Caco-2 (cell line): ENCODE measurements at regions not wholly inside any gene's neighbourhood (a gene's known extent, or its start where the extent isn't known, plus 50 kb on each side); places are given as distances from the start of the nearest gene placed in this dataset.

ENCODE experiments used
- BruUV-seq: library from RNA; stranded (reverse); fragments of 400-500 nt; replicated peaks from 2 replicates; lab custom pipeline; 2021; lab: Mats Ljungman, UMichigan
- CTCF ChIA-PET: fragments of 300-600 bp; sonication (Branson Sonifier 250); formaldehyde crosslinking; loops from one replicate; lab custom pipeline; 2022; ENCODE audit warnings: antibody characterized with exemption; lab: Charles Lee
- POLR2A ChIA-PET: fragments of 300-600 bp; sonication (Branson Sonifier 250); formaldehyde crosslinking; loops from one replicate; lab custom pipeline; 2022; ENCODE audit warnings: antibody characterized with exemption; lab: Charles Lee
- DNase-seq, 2 experiments: peaks; one replicate each; pipeline versions ENCODE4 v3.0.0 to v3.0.0-alpha.2; 2020 to 2022
- H3K27me3 ChIP-seq: replicated peaks from 2 replicates; pipeline ENCODE4 v1.6.0; 2011; ENCODE audit warnings: low read length; ENCODE audit not compliant: control insufficient read depth, insufficient read depth
- H3K36me3 ChIP-seq: 2 replicates; pipeline ENCODE4 v1.5.1; 2011; ENCODE audit warnings: low read length; ENCODE audit not compliant: control insufficient read depth, insufficient read depth
- H3K4me1 ChIP-seq: fragments of 250-450 bp; sonication (Bioruptor Pico); 2 replicates; pipeline ENCODE4 v1.5.1; 2020; ENCODE audit warnings: mild to moderate bottlenecking
- H3K4me3 ChIP-seq: 2 replicates; pipeline ENCODE4 v1.5.1; 2011; ENCODE audit warnings: low read depth, mild to moderate bottlenecking, control low read depth, low read length
- H3K9me3 ChIP-seq: fragments of 250-450 bp; sonication (Bioruptor Pico); 2 replicates; pipeline ENCODE4 v1.5.1; 2020; ENCODE audit warnings: mild to moderate bottlenecking, moderate library complexity
- H3K27ac Mint-ChIP-seq: one replicate; pipeline ENCODE4 v1.8.0; 2022; ENCODE audit warnings: mixed read lengths; ENCODE audit not compliant: unreplicated experiment
- H3K27me3 Mint-ChIP-seq: one replicate; pipeline ENCODE4 v1.8.0; 2022; ENCODE audit warnings: mixed read lengths; ENCODE audit not compliant: insufficient read depth, unreplicated experiment
- H3K36me3 Mint-ChIP-seq: one replicate; pipeline ENCODE4 v1.8.0; 2022; ENCODE audit warnings: mild to moderate bottlenecking, mixed read lengths; ENCODE audit not compliant: insufficient read depth, unreplicated experiment
- H3K4me1 Mint-ChIP-seq: one replicate; pipeline ENCODE4 v1.8.0; 2022; ENCODE audit warnings: low read depth, mixed read lengths; ENCODE audit not compliant: unreplicated experiment
- H3K4me3 Mint-ChIP-seq: one replicate; pipeline ENCODE4 v1.8.0; 2022; ENCODE audit warnings: mild to moderate bottlenecking, moderate library complexity, mixed read lengths; ENCODE audit not compliant: unreplicated experiment
- H3K9me3 Mint-ChIP-seq: one replicate; pipeline ENCODE4 v1.8.0; 2022; ENCODE audit warnings: mixed read lengths; ENCODE audit not compliant: unreplicated experiment
- CTCF ChIP-seq, 2 experiments: fragments of 200-600 bp in 1 of 2; IDR thresholded peaks; 1 replicate in 1 of 2; 2 replicates in 1 of 2; pipeline versions ENCODE4 v1.5.1 to v1.8.0; 2011 to 2022; ENCODE audit warnings: antibody characterized with exemption in 1 of 2, control low read depth in 1 of 2, inconsistent platforms in 1 of 2, low read depth in 1 of 2, low read length in 1 of 2, mild to moderate bottlenecking in 1 of 2, moderate library complexity in 1 of 2; ENCODE audit not compliant: insufficient read depth in 1 of 2, severe bottlenecking in 1 of 2, unreplicated experiment in 1 of 2
- intact Hi-C: fragments of 100-400 bp; cut with micrococcal nuclease; formaldehyde crosslinking; loops from one replicate; pipeline ENCODE4 v1.10.0; 2022; ENCODE audit not compliant: unreplicated experiment

DNA sequence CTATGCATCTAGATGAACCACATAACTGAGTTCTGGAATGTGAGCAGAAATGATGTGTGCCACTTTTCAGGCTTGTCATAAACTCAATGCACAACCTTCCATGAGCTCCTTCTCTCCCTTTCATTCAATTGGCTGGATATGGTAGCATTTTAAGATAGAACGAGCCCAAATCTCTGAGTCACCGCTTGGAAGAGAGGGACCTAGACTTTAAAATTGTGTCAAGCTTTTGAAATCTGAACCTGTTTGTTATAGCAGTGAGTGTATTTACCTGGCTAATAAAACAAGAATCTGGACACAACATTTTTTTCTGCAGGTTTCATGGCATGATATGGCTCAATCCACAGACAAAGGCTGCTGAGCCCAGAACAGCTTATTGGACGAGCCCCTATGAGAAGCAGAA, 297.8 kb upstream of the SPRED2 start:
- H3K27ac Mint-ChIP-seq, result no peak overlapping the region
- peaks cover 10% of the 10 kb centered on the region for H3K9me3 Mint-ChIP-seq
- Histone ChIP-seq H3K4me1 (no peaks in the 10 kb centered on the region), H3K9me3 (peaks cover 6% of the 10 kb centered on the region; the same call in 1 of the 2 replicates), H3K4me3 (no peak overlapping the region), H3K36me3 (no peaks in the 10 kb centered on the region), H3K27me3 (no peaks in the 10 kb centered on the region; the same call in 1 of the 2 replicates)
- no TSS peak for BruUV-seq
- intact Hi-C loops, result no loop called here
- no peaks in the 10 kb centered on the region for H3K4me1 Mint-ChIP-seq
- ChIA-PET POLR2A (no interaction called here), CTCF (no interaction called here)
- no peak overlapping the region for H3K4me3 Mint-ChIP-seq
- no peaks in the 10 kb centered on the region for H3K36me3 Mint-ChIP-seq
- DNase-seq, result no peak
- H3K27me3 Mint-ChIP-seq, result no peaks in the 10 kb centered on the region
- no peak for TF ChIP-seq CTCF (IDR thresholded peaks at IDR 0.05; ENCODE audit: insufficient read depth in 1 of 2, low read depth in 1 of 2, low read length in 1 of 2, severe bottlenecking in 1 of 2, unreplicated experiment in 1 of 2)

DNA sequence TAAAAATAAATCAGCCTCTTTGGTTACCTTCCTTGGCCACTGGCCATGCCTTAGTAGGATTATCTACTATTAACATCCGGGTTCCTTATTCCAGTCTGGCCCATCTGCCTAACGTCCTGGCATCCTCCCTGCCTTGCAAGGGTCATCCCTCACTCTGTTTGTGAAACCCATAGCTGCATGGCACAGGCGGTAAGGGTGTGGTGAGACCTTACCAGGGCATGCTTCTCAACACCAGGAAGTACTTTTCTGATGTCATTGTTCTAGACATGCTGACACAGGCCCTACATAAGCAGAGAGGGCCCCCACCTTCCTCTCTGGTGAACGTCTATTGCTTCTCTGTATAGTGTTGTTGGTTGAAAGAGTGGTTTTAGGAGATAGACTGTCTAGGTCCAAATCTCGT, 296.8 kb upstream of the SPRED2 start:
- H3K9me3 Mint-ChIP-seq, result peaks cover 10% of the 10 kb centered on the region
- no peak for TF ChIP-seq CTCF (IDR thresholded peaks at IDR 0.05; ENCODE audit: insufficient read depth in 1 of 2, low read depth in 1 of 2, low read length in 1 of 2, severe bottlenecking in 1 of 2, unreplicated experiment in 1 of 2)
- peaks cover 6% of the 10 kb centered on the region; the same call in 1 of the 2 replicates for H3K9me3 ChIP-seq
- no TSS peak for BruUV-seq
- H3K27me3 ChIP-seq, result no peaks in the 10 kb centered on the region; the same call in 1 of the 2 replicates
- no peaks in the 10 kb centered on the region for H3K4me1 ChIP-seq
- H3K4me3 Mint-ChIP-seq, result no peak overlapping the region
- no peaks in the 10 kb centered on the region for H3K36me3 ChIP-seq
- H3K27ac Mint-ChIP-seq, result no peak overlapping the region
- ChIA-PET CTCF (interaction anchor here (0.6 kb wide), 1 partner anchor 35 kb away, joined by 4 read pairs; no protein-coding TSS in a partner anchor), POLR2A (no interaction called here)
- intact Hi-C loops, result loop anchor here (1.0 kb wide), 1 partner anchor 35 kb away; no protein-coding TSS in a partner anchor
- H3K36me3 Mint-ChIP-seq, result no peaks in the 10 kb centered on the region
- no peak for DNase-seq
- H3K4me1 Mint-ChIP-seq, result no peaks in the 10 kb centered on the region
- H3K27me3 Mint-ChIP-seq, result no peaks in the 10 kb centered on the region
- no peak overlapping the region for H3K4me3 ChIP-seq

DNA sequence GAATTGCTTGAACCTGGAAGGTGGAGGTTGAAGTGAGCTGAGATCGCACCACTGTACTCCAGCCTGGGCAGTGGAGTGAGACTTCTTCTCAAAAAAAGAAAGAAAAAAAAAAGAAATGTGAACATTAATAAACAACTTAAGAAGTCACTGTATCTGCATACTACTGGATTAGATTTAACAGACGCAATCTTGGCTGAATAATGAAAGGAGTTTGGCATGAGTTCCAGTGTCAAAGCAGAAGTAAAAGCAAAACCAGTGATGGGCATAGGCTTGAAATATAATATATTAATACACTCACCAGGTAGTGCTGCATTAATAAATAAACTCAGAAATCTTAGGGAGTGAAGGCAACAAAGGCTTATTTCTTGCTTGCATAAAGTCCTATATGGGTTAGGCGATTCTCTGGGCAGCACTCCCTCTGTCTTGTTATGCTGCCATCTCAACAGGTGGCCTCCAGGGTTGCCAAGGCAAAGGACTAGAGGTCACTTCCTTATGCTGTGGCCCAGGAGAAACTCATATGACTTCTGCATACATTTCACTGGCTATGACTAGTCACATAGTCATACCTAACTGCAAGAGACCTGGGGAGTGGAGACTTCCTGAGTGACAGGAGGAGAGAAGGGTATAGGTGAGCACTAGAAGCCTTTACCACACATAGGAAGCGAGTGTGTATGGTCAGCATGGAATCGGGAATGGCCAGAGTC, 296.2 kb upstream of the SPRED2 start:
- Mint-ChIP-seq H3K27me3 (no peaks in the 10 kb centered on the region), H3K4me1 (no peaks in the 10 kb centered on the region), H3K9me3 (peaks cover 10% of the 10 kb centered on the region), H3K36me3 (no peaks in the 10 kb centered on the region), H3K27ac (no peak overlapping the region), H3K4me3 (no peak overlapping the region)
- H3K27me3 ChIP-seq, result no peaks in the 10 kb centered on the region; the same call in 1 of the 2 replicates
- ChIA-PET CTCF (no interaction called here), POLR2A (no interaction called here)
- BruUV-seq, result no TSS peak
- H3K4me3 ChIP-seq, result no peak overlapping the region
- no peaks in the 10 kb centered on the region for H3K4me1 ChIP-seq
- intact Hi-C loops, result loop anchor here (1.0 kb wide), 1 partner anchor 36 kb away; no protein-coding TSS in a partner anchor
- DNase-seq, result no peak
- no peak for TF ChIP-seq CTCF (IDR thresholded peaks at IDR 0.05; ENCODE audit: insufficient read depth in 1 of 2, low read depth in 1 of 2, low read length in 1 of 2, severe bottlenecking in 1 of 2, unreplicated experiment in 1 of 2)
- H3K9me3 ChIP-seq, result peaks cover 6% of the 10 kb centered on the region; the same call in 1 of the 2 replicates
- H3K36me3 ChIP-seq, result no peaks in the 10 kb centered on the region
